Stomach (tissue), 8 donors: ENCODE measurements at regions not wholly inside any gene's neighbourhood (a gene's known extent, or its start where the extent isn't known, plus 50 kb on each side); places are given as distances from the start of the nearest gene placed in this dataset.

Source experiments
- DNase-seq, 2 donors: peaks; one replicate each; pipeline versions ENCODE4 v3.0.0 to v3.0.0-alpha.2; 2013 to 2019
- H3K27ac ChIP-seq, 5 donors: fragments of 200-600 bp in 4 of 5; sonication (generic) in 4 of 5; one replicate each; pipeline ENCODE4 v1.5.1; 2013 to 2019; ENCODE audit warnings: mild to moderate bottlenecking in 1 of 5, moderate library complexity in 1 of 5
- H3K27me3 ChIP-seq, 3 donors: fragments of 200-600 bp; sonication (generic); one replicate each; pipeline ENCODE4 v1.5.1; 2017 to 2019; ENCODE audit warnings: mixed run types in 1 of 3
- H3K36me3 ChIP-seq, 4 donors: fragments of 200-600 bp; sonication (generic); 1 replicate in 3 of 4; 2 replicates in 1 of 4; pipeline ENCODE4 v1.5.1; 2016 to 2019
- H3K4me1 ChIP-seq, 4 donors: fragments of 200-600 bp; sonication (generic); one replicate each; pipeline ENCODE4 v1.5.1; 2016 to 2019
- H3K4me3 ChIP-seq, 4 donors: fragments of 200-600 bp; sonication (generic) in 3 of 4; one replicate each; pipeline ENCODE4 v1.5.1; 2016 to 2019; ENCODE audit warnings: mild to moderate bottlenecking in 1 of 4
- H3K9me3 ChIP-seq, 4 donors: fragments of 200-600 bp; sonication (generic); one replicate each; pipeline ENCODE4 v1.5.1; 2016 to 2019
- EP300 ChIP-seq: sonication (generic); formaldehyde crosslinking; IDR thresholded peaks from one replicate; pipeline ENCODE4 v1.6.1; 2017; ENCODE audit warnings: antibody characterized with exemption
- POLR2A ChIP-seq, 4 donors: fragments of 450-650 bp; IDR thresholded peaks; one replicate each; pipeline ENCODE4 v1.6.1; 2016; ENCODE audit warnings: antibody characterized with exemption in 4 of 4, control low read depth in 2 of 4, mild to moderate bottlenecking in 1 of 4, moderate library complexity in 1 of 4
- POLR2AphosphoS5 ChIP-seq, 3 donors: sonication (generic); formaldehyde crosslinking; IDR thresholded peaks; one replicate each; pipeline ENCODE4 v1.6.1; 2016; ENCODE audit warnings: antibody characterized with exemption in 3 of 3
- WGBS, 5 donors: extraction: QIAGEN DNeasy Blood & Tissue Kit in 3 of 5; methylation state at CpG; one replicate each; pipeline versions ENCODE4 v1.1.5 to v1.1.7; 2013 to 2018; 5-methylcytosine and 5-hydroxymethylcytosine counted together
- intact Hi-C: fragments of 100-400 bp; cut with DNase I; formaldehyde crosslinking; loops from one replicate; pipeline ENCODE4 v1.15.1; 2023; ENCODE audit warnings: low total_unique reads
- TF ChIP-seq, protein P1 (sequence below), 7 experiments: fragments of 450-650 bp in 4 of 7; fragments of 200-600 bp in 3 of 7; sonication (generic) in 3 of 7; IDR thresholded peaks; one replicate each; pipeline ENCODE4 v1.5.1; 2016 to 2019; ENCODE audit warnings: antibody characterized with exemption in 7 of 7, control low read depth in 2 of 7, mild to moderate bottlenecking in 1 of 7
- donor health status: healthy with polysubstance abuse.
- donor health status: Bipolar disorder and iron deficiency.
- donor health status: healthy.

GRCh38 chr15:38691965-38692788 is 127.6 kb upstream of the RASGRP1 start:
- no peaks in the 10 kb centered on the region for H3K9me3 ChIP-seq
- H3K4me1 ChIP-seq, result peaks cover 0 to 6% (median 0%) of the 10 kb centered on the region in 4 donors
- no peak for DNase-seq
- WGBS, 5 donors, result 77 to 85% (median 81%) methylated on average over 7 of the region's 7 CpGs
- no peak overlapping the region for H3K4me3 ChIP-seq
- H3K27ac ChIP-seq, result no peak overlapping the region
- H3K36me3 ChIP-seq, result no peaks in the 10 kb centered on the region
- intact Hi-C loops, result loop anchor here (10.0 kb wide), 1 partner anchor 247 kb away; no protein-coding TSS in a partner anchor
- TF ChIP-seq POLR2A (IDR thresholded peaks at IDR 0.05), result no peak
- no peak for TF ChIP-seq EP300
- TF ChIP-seq, protein P1, sequence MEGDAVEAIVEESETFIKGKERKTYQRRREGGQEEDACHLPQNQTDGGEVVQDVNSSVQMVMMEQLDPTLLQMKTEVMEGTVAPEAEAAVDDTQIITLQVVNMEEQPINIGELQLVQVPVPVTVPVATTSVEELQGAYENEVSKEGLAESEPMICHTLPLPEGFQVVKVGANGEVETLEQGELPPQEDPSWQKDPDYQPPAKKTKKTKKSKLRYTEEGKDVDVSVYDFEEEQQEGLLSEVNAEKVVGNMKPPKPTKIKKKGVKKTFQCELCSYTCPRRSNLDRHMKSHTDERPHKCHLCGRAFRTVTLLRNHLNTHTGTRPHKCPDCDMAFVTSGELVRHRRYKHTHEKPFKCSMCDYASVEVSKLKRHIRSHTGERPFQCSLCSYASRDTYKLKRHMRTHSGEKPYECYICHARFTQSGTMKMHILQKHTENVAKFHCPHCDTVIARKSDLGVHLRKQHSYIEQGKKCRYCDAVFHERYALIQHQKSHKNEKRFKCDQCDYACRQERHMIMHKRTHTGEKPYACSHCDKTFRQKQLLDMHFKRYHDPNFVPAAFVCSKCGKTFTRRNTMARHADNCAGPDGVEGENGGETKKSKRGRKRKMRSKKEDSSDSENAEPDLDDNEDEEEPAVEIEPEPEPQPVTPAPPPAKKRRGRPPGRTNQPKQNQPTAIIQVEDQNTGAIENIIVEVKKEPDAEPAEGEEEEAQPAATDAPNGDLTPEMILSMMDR (IDR thresholded peaks at IDR 0.05), result no peak
- no peak for TF ChIP-seq POLR2AphosphoS5 (IDR thresholded peaks at IDR 0.05)
- no peaks in the 10 kb centered on the region for H3K27me3 ChIP-seq

GRCh38 chr15:38692789-38693062 is 128.1 kb upstream of the RASGRP1 start:
- H3K36me3 ChIP-seq, result no peaks in the 10 kb centered on the region
- intact Hi-C loops, result loop anchor here (10.0 kb wide), 1 partner anchor 248 kb away; no protein-coding TSS in a partner anchor
- peaks cover 0 to 6% (median 0%) of the 10 kb centered on the region in 4 donors for H3K4me1 ChIP-seq
- TF ChIP-seq POLR2AphosphoS5 (IDR thresholded peaks at IDR 0.05) (no peak), EP300 (no peak), POLR2A (IDR thresholded peaks at IDR 0.05) (no peak)
- TF ChIP-seq, protein P1 (IDR thresholded peaks at IDR 0.05), result no peak
- H3K27ac ChIP-seq, result no peak overlapping the region
- H3K27me3 ChIP-seq, result no peaks in the 10 kb centered on the region
- DNase-seq, result no peak
- WGBS, 5 donors, result 90 to 96% (median 94%) methylated on average over 3 of the region's 3 CpGs
- H3K9me3 ChIP-seq, result no peaks in the 10 kb centered on the region
- no peak overlapping the region for H3K4me3 ChIP-seq

GRCh38 chr15:38695249-38696108 is 130.9 kb upstream of the RASGRP1 start:
- no peak for DNase-seq
- Histone ChIP-seq H3K36me3 (no peaks in the 10 kb centered on the region), H3K27ac (peak overlapping the region in 1 of 5 donors; percentile 35), H3K4me3 (no peak overlapping the region), H3K9me3 (no peaks in the 10 kb centered on the region), H3K27me3 (no peaks in the 10 kb centered on the region), H3K4me1 (peaks cover 0 to 6% (median 0%) of the 10 kb centered on the region in 4 donors)
- intact Hi-C loops, result loop anchor here (10.0 kb wide), 1 partner anchor 251 kb away; no protein-coding TSS in a partner anchor
- 78 to 84% (median 79%) methylated on average over 4 of the region's 4 CpGs for WGBS, 5 donors
- TF ChIP-seq POLR2AphosphoS5 (IDR thresholded peaks at IDR 0.05) (no peak), POLR2A (IDR thresholded peaks at IDR 0.05) (no peak), EP300 (no peak)
- TF ChIP-seq, protein P1 (IDR thresholded peaks at IDR 0.05), result no peak

- WGBS, 5 donors, result 56 to 86% (median 69%) methylated on average over 6 to 7 of the region's 7 CpGs
These were observed 131.6 kb upstream of the RASGRP1 start for GRCh38 chr15:38696109-38696727.

More at GRCh38 chr15:38696109-38696727, 131.6 kb upstream of the RASGRP1 start:
- no peaks in the 10 kb centered on the region for H3K27me3 ChIP-seq
- peak in 1 of 2 donors; percentile 31 for DNase-seq
- H3K36me3 ChIP-seq, result no peaks in the 10 kb centered on the region
- intact Hi-C loops, result loop anchor here (10.0 kb wide), 1 partner anchor 251 kb away; no protein-coding TSS in a partner anchor
- no peak overlapping the region for H3K4me3 ChIP-seq
- TF ChIP-seq POLR2A (IDR thresholded peaks at IDR 0.05) (no peak), POLR2AphosphoS5 (IDR thresholded peaks at IDR 0.05) (no peak), EP300 (no peak)
- TF ChIP-seq, protein P1 (IDR thresholded peaks at IDR 0.05), result no peak
- no peaks in the 10 kb centered on the region for H3K9me3 ChIP-seq
- H3K4me1 ChIP-seq, result peaks cover 0 to 6% (median 0%) of the 10 kb centered on the region in 4 donors
- peak overlapping the region in 1 of 5 donors; percentile 35 for H3K27ac ChIP-seq
